HCT116 (cell line): ENCODE measurements at regions not wholly inside any gene's neighbourhood (a gene's known extent, or its start where the extent isn't known, plus 50 kb on each side); places are given as distances from the start of the nearest gene placed in this dataset.

Experiments used
- ATAC-seq: fragments of 200-7000 bp; cut with Tn5 transposase; 2 replicates; pipeline ENCODE4 v1.9.1; 2020; ENCODE audit warnings: mild to moderate bottlenecking, moderate library complexity
- BruUV-seq: library from RNA; stranded (reverse); fragments of 400-500 nt; replicated peaks from 2 replicates; lab custom pipeline; 2021; lab: Mats Ljungman, UMichigan
- CTCF ChIA-PET: fragments of 300-600 bp; sonication (Branson Sonifier 250); formaldehyde crosslinking; loops from one replicate; lab custom pipeline; 2021; ENCODE audit warnings: antibody characterized with exemption; lab: Charles Lee
- POLR2A ChIA-PET: fragments of 300-600, 350-600 bp; sonication (Branson Sonifier 250); formaldehyde crosslinking; loops from one replicate; lab custom pipeline; 2021; ENCODE audit warnings: antibody characterized with exemption; lab: Charles Lee
- RAD21 ChIA-PET, 2 experiments: fragments of 300-600 bp; sonication (Branson Sonifier 250); formaldehyde crosslinking; loops; one replicate each; lab custom pipeline; 2023; ENCODE audit warnings: low total read pairs in 2 of 2; ENCODE audit not compliant: uncharacterized antibody in 2 of 2, unreplicated experiment in 2 of 2, low non-redundant PET in 1 of 2; lab: Charles Lee
- DNase-seq: peaks from one replicate; pipeline ENCODE4 v3.0.0-alpha.2; 2010; ENCODE audit warnings: low read depth, low spot score
- H2AFZ ChIP-seq: fragments of 200-600 bp; shearing (Covaris generic), sonication (generic); 2 replicates; pipeline ENCODE4 v1.6.1; 2017; ENCODE audit warnings: low read depth, mixed run types, mixed read lengths, antibody characterized with exemption, low read length; ENCODE audit not compliant: poor library complexity, severe bottlenecking
- H3K27ac ChIP-seq: 2 replicates; pipeline ENCODE4 v1.5.1; 2012; ENCODE audit warnings: low read depth, low read length
- H3K27me3 ChIP-seq: fragments of 200-600 bp; sonication (generic); 2 replicates; pipeline ENCODE4 v1.6.1; 2016; ENCODE audit warnings: mixed run types, low read length, mixed read lengths; ENCODE audit not compliant: insufficient read depth
- H3K36me3 ChIP-seq, 2 experiments: fragments of 200-500 bp in 1 of 2; fragments of 200-600 bp in 1 of 2; sonication (Bioruptor generic) in 1 of 2; sonication (generic) in 1 of 2; 2 replicates each; pipeline versions ENCODE4 v1.5.1 to v1.6.1; 2014 to 2016; ENCODE audit warnings: low read length in 2 of 2, inconsistent platforms in 1 of 2, mixed read lengths in 1 of 2, mixed run types in 1 of 2; ENCODE audit not compliant: insufficient read depth in 2 of 2, control insufficient read depth in 1 of 2
- H3K4me1 ChIP-seq, 2 experiments: fragments of 200-600 bp in 1 of 2; sonication (generic) in 1 of 2; 2 replicates each; pipeline versions ENCODE4 v1.5.1 to v1.6.1; 2012 to 2017; ENCODE audit warnings: low read length in 2 of 2, inconsistent platforms in 1 of 2, mild to moderate bottlenecking in 1 of 2, mixed read lengths in 1 of 2, mixed run types in 1 of 2, moderate library complexity in 1 of 2; ENCODE audit not compliant: insufficient read depth in 2 of 2, control insufficient read depth in 1 of 2
- H3K4me2 ChIP-seq: fragments of 200-600 bp; sonication (generic); 2 replicates; pipeline ENCODE4 v1.6.1; 2017; ENCODE audit warnings: mixed run types, low read length, mixed read lengths
- H3K4me3 ChIP-seq, 2 experiments: fragments of 200-600 bp in 1 of 2; sonication (generic) in 1 of 2; replicated peaks in 1 of 2; 2 replicates each; pipeline ENCODE4 v1.5.1; 2011 to 2016; ENCODE audit warnings: low read length in 2 of 2, control low read depth in 1 of 2, low read depth in 1 of 2, mild to moderate bottlenecking in 1 of 2, mixed read lengths in 1 of 2, mixed run types in 1 of 2
- H3K79me2 ChIP-seq: fragments of 200-600 bp; sonication (generic); 2 replicates; pipeline ENCODE4 v1.6.1; 2017; ENCODE audit warnings: mild to moderate bottlenecking, mixed run types, low read length, moderate library complexity, mixed read lengths; ENCODE audit not compliant: insufficient read depth
- H3K9ac ChIP-seq: fragments of 200-600 bp; sonication (generic); 2 replicates; pipeline ENCODE4 v1.6.1; 2016; ENCODE audit warnings: low read length, mixed read lengths
- H3K9me2 ChIP-seq: fragments of 200-600 bp; sonication (generic), shearing (Covaris generic); 2 replicates; pipeline ENCODE4 v1.6.1; 2017; ENCODE audit warnings: mixed run types, mild to moderate bottlenecking, moderate library complexity; ENCODE audit not compliant: insufficient read depth
- H3K9me3 ChIP-seq, 2 experiments: fragments of 200-500 bp in 1 of 2; fragments of 200-600 bp in 1 of 2; sonication (Bioruptor generic) in 1 of 2; sonication (generic) in 1 of 2; 2 replicates each; pipeline ENCODE4 v1.6.1; 2014 to 2017; ENCODE audit warnings: low read length in 2 of 2, mixed read lengths in 2 of 2, inconsistent platforms in 1 of 2, low read depth in 1 of 2, mild to moderate bottlenecking in 1 of 2, mixed run types in 1 of 2, moderate library complexity in 1 of 2; ENCODE audit not compliant: control insufficient read depth in 1 of 2, insufficient read depth in 1 of 2
- H4K20me1 ChIP-seq: fragments of 200-600 bp; sonication (generic), shearing (Covaris generic); 2 replicates; pipeline ENCODE4 v1.6.1; 2017; ENCODE audit warnings: mixed run types, mild to moderate bottlenecking, moderate library complexity; ENCODE audit not compliant: insufficient read depth
- ATF3 ChIP-seq: IDR thresholded peaks from 2 replicates; pipeline ENCODE4 v1.6.1; 2012
- CBX3 ChIP-seq: IDR thresholded peaks from 2 replicates; pipeline ENCODE4 v1.6.1; 2012; ENCODE audit warnings: low read depth
- CEBPB ChIP-seq: IDR thresholded peaks from 2 replicates; pipeline ENCODE4 v1.6.1; 2012; ENCODE audit warnings: low read depth
- CTCF ChIP-seq, 3 experiments: fragments of 200-600 bp in 1 of 3; sonication (generic) in 1 of 3; IDR thresholded peaks in 2 of 3; conservative IDR thresholded peaks in 1 of 3; 2 replicates each; pipeline ENCODE4 v1.5.1; 2012 to 2017; ENCODE audit warnings: low read depth in 2 of 3, low read length in 2 of 3, antibody characterized with exemption in 1 of 3, borderline replicate concordance in 1 of 3, control low read depth in 1 of 3, mild to moderate bottlenecking in 1 of 3, mixed read lengths in 1 of 3, mixed run types in 1 of 3, moderate library complexity in 1 of 3; ENCODE audit not compliant: insufficient read depth in 1 of 3
- EGR1 ChIP-seq: IDR thresholded peaks from 2 replicates; pipeline ENCODE4 v1.6.1; 2012; ENCODE audit warnings: low read depth
- ELF1 ChIP-seq: IDR thresholded peaks from 2 replicates; pipeline ENCODE4 v1.6.1; 2012; ENCODE audit warnings: low read depth, borderline replicate concordance
- EZH2 ChIP-seq: fragments of 200-600 bp; sonication (generic); IDR thresholded peaks from 2 replicates; pipeline ENCODE4 v1.6.1; 2017; ENCODE audit warnings: antibody characterized with exemption, mixed run types
- EZH2phosphoT487 ChIP-seq: fragments of 200-600 bp; IDR thresholded peaks from 2 replicates; pipeline ENCODE4 v1.6.1; 2018; ENCODE audit warnings: antibody characterized with exemption, borderline replicate concordance
- FOSL1 ChIP-seq: IDR thresholded peaks from 2 replicates; pipeline ENCODE4 v1.6.1; 2012; ENCODE audit warnings: low read depth
- JUND ChIP-seq: IDR thresholded peaks from 2 replicates; pipeline ENCODE4 v1.6.1; 2012
- MAX ChIP-seq: IDR thresholded peaks from 2 replicates; pipeline ENCODE4 v1.6.1; 2012
- POLR2A ChIP-seq: IDR thresholded peaks from 2 replicates; pipeline ENCODE4 v1.7.0; 2011; ENCODE audit warnings: borderline replicate concordance; ENCODE audit not compliant: insufficient read depth, insufficient read length; ENCODE audit errors: extremely low read depth
- POLR2AphosphoS5 ChIP-seq: IDR thresholded peaks from 2 replicates; pipeline ENCODE4 v1.6.1; 2011; ENCODE audit warnings: mild to moderate bottlenecking, low read depth, low read length, moderate library complexity
- RAD21 ChIP-seq: IDR thresholded peaks from 2 replicates; pipeline ENCODE4 v1.6.1; 2012; ENCODE audit warnings: low read depth, mild to moderate bottlenecking
- REST ChIP-seq: IDR thresholded peaks from 2 replicates; pipeline ENCODE4 v1.6.1; 2012; ENCODE audit warnings: low read depth
- SIN3A ChIP-seq: IDR thresholded peaks from 2 replicates; pipeline ENCODE4 v1.6.1; 2012; ENCODE audit warnings: low read depth
- SP1 ChIP-seq: IDR thresholded peaks from 2 replicates; pipeline ENCODE4 v1.6.1; 2012; ENCODE audit warnings: low read depth
- SRF ChIP-seq: IDR thresholded peaks from 2 replicates; pipeline ENCODE4 v1.6.1; 2012; ENCODE audit warnings: low read depth
- TCF7L2 ChIP-seq: IDR thresholded peaks from 2 replicates; pipeline ENCODE4 v1.7.0; 2011; ENCODE audit warnings: borderline replicate concordance, inconsistent platforms; ENCODE audit not compliant: insufficient read depth, insufficient read length; ENCODE audit errors: extremely low read depth
- ZFX ChIP-seq: fragments of 450-650 bp; IDR thresholded peaks from 2 replicates; pipeline ENCODE4 v1.6.1; 2017
- intact Hi-C: fragments of 100-400 bp; cut with micrococcal nuclease; formaldehyde crosslinking; loops from 2 replicates; pipeline ENCODE4 v1.10.0; 2022

GRCh38 chr5:38695021-38695958 lies 138.8 kb upstream of the LIFR start:
- H2AFZ ChIP-seq: no peak overlapping the region

More at GRCh38 chr5:38695021-38695958, 138.8 kb upstream of the LIFR start:
- no peaks in the 10 kb centered on the region for H3K4me1 ChIP-seq
- POLR2A ChIA-PET: no interaction called here
- no peak overlapping the region for H3K27ac ChIP-seq
- no peaks in the 10 kb centered on the region for H3K9me3 ChIP-seq
- H3K9ac ChIP-seq: no peak overlapping the region
- DNase-seq: no peak
- intact Hi-C loops: no loop called here
- no peaks in the 10 kb centered on the region for H3K27me3 ChIP-seq
- no peaks in the 10 kb centered on the region for H3K9me2 ChIP-seq
- no peaks in the 10 kb centered on the region for H4K20me1 ChIP-seq
- no peak overlapping the region for H3K4me3 ChIP-seq
- no peak for ATAC-seq
- no peaks in the 10 kb centered on the region for H3K36me3 ChIP-seq
- no TSS peak for BruUV-seq
- RAD21 ChIA-PET: no interaction called here
- CTCF ChIA-PET: no interaction called here
- H3K4me2 ChIP-seq: no peak overlapping the region
- TF ChIP-seq JUND (no peak), SRF (no peak), TCF7L2 (no peak), POLR2A (no peak), EGR1 (no peak), FOSL1 (no peak), REST (no peak), CEBPB (no peak), CBX3 (no peak), CTCF (IDR thresholded peaks at IDR 0.05 in 2 of 3, conservative IDR thresholded peaks at IDR 0.05 in 1 of 3; ENCODE audit: borderline replicate concordance in 1 of 3, insufficient read depth in 1 of 3, low read depth in 2 of 3, low read length in 2 of 3) (no peak), EZH2phosphoT487 (no peak), ZFX (no peak), ATF3 (no peak), MAX (no peak), ELF1 (no peak), SIN3A (no peak), EZH2 (no peak), POLR2AphosphoS5 (no peak), RAD21 (no peak), SP1 (no peak)
- H3K79me2 ChIP-seq: no peaks in the 10 kb centered on the region
